Lower leg skin (tissue), 3 donors: ENCODE measurements at regions not wholly inside any gene's neighbourhood (a gene's known extent, or its start where the extent isn't known, plus 50 kb on each side); places are given as distances from the start of the nearest gene placed in this dataset.

Source experiments
- POLR2A ChIP-seq, 2 donors: fragments of 450-650 bp; IDR thresholded peaks; one replicate each; pipeline ENCODE4 v1.6.1; 2016 to 2017; ENCODE audit warnings: antibody characterized with exemption in 2 of 2, mild to moderate bottlenecking in 1 of 2, moderate library complexity in 1 of 2
- TF ChIP-seq, protein P1 (sequence below), 3 donors: fragments of 450-650 bp; IDR thresholded peaks; one replicate each; pipeline ENCODE4 v1.5.1; 2016; ENCODE audit warnings: antibody characterized with exemption in 3 of 3, mild to moderate bottlenecking in 3 of 3, moderate library complexity in 2 of 3

DNA sequence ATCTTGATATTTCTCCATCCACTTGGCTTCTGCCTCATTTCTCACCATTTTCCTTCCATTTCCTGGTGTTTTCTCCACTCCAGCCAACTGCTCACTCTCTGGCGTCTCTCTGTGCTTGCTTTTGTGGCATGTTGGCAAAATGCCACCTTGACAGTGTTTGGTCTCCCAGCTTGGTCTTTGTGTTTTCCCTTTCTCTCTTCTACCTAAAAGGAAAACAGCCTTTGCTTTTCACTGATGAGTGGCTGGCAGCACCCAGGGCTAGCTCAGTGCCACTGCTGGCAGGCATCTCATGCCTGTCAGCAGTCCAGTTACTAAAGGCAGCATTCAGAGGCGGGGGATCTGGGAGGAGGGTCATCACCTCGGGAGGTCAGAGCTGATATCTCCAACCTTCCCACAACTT lies 55.3 kb upstream of the DSCAM start:
- no peak for TF ChIP-seq POLR2A (IDR thresholded peaks at IDR 0.05)
- TF ChIP-seq, protein P1, sequence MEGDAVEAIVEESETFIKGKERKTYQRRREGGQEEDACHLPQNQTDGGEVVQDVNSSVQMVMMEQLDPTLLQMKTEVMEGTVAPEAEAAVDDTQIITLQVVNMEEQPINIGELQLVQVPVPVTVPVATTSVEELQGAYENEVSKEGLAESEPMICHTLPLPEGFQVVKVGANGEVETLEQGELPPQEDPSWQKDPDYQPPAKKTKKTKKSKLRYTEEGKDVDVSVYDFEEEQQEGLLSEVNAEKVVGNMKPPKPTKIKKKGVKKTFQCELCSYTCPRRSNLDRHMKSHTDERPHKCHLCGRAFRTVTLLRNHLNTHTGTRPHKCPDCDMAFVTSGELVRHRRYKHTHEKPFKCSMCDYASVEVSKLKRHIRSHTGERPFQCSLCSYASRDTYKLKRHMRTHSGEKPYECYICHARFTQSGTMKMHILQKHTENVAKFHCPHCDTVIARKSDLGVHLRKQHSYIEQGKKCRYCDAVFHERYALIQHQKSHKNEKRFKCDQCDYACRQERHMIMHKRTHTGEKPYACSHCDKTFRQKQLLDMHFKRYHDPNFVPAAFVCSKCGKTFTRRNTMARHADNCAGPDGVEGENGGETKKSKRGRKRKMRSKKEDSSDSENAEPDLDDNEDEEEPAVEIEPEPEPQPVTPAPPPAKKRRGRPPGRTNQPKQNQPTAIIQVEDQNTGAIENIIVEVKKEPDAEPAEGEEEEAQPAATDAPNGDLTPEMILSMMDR (IDR thresholded peaks at IDR 0.05) = no peak
